Transverse colon (tissue), 4 donors: ENCODE measurements at regions not wholly inside any gene's neighbourhood (a gene's known extent, or its start where the extent isn't known, plus 50 kb on each side); places are given as distances from the start of the nearest gene placed in this dataset.

Source experiments
- DNase-seq: peaks from one replicate; pipeline ENCODE4 v3.0.0-alpha.2; 2019
- H3K27ac ChIP-seq, 4 donors: fragments of 200-600 bp; sonication (generic); 2 replicates each; pipeline ENCODE4 v1.5.1; 2016 to 2018; ENCODE audit warnings: inconsistent platforms in 4 of 4
- H3K27me3 ChIP-seq: fragments of 200-600 bp; sonication (generic); 2 replicates; pipeline ENCODE4 v1.5.1; 2017; ENCODE audit warnings: inconsistent platforms
- H3K36me3 ChIP-seq, 4 donors: fragments of 200-600 bp; sonication (generic); 2 replicates each; pipeline ENCODE4 v1.5.1; 2017 to 2019; ENCODE audit warnings: inconsistent platforms in 4 of 4
- H3K4me1 ChIP-seq, 4 donors: fragments of 200-600 bp; sonication (generic); 2 replicates each; pipeline ENCODE4 v1.5.1; 2017 to 2020; ENCODE audit warnings: inconsistent platforms in 4 of 4
- H3K4me3 ChIP-seq, 4 donors: fragments of 200-600 bp; sonication (generic); 1 replicate in 1 of 4; 2 replicates in 3 of 4; pipeline versions ENCODE4 v1.5.1 to v1.6.1; 2017 to 2019; ENCODE audit warnings: inconsistent platforms in 4 of 4
- H3K9me3 ChIP-seq, 2 donors: fragments of 200-600 bp; sonication (generic); 2 replicates each; pipeline ENCODE4 v1.5.1; 2017 to 2019; ENCODE audit warnings: inconsistent platforms in 2 of 2
- EP300 ChIP-seq: sonication (generic); formaldehyde crosslinking; IDR thresholded peaks from one replicate; pipeline ENCODE4 v1.6.1; 2017; ENCODE audit warnings: antibody characterized with exemption, low read depth
- POLR2A ChIP-seq: fragments of 450-650 bp; IDR thresholded peaks from one replicate; pipeline ENCODE4 v1.6.1; 2016; ENCODE audit warnings: antibody characterized with exemption, mild to moderate bottlenecking, moderate library complexity
- POLR2AphosphoS5 ChIP-seq, 3 donors: sonication (generic); formaldehyde crosslinking; IDR thresholded peaks; one replicate each; pipeline ENCODE4 v1.6.1; 2016; ENCODE audit warnings: antibody characterized with exemption in 3 of 3
- WGBS, 2 donors: methylation state at CpG; one replicate each; pipeline ENCODE4 v1.1.5; 2018; ENCODE audit warnings: low coverage in 1 of 2; 5-methylcytosine and 5-hydroxymethylcytosine counted together
- in situ Hi-C, 4 donors: fragments of 200-750 bp; cut with MboI; loops; one replicate each; pipeline versions ENCODE4 v1.15.0 to v1.15.1; 2017; ENCODE audit warnings: low sequenced_read_pairs in 3 of 4, low pct_ligation_motif_present in 1 of 4, low pct_unique_long_range_greater_than_20kb in 1 of 4
- intact Hi-C: fragments of 100-400 bp; cut with DNase I; formaldehyde crosslinking; loops from one replicate; pipeline ENCODE4 v1.15.1; 2023; ENCODE audit warnings: low total_unique reads
- TF ChIP-seq, protein P1 (sequence below), 5 experiments: fragments of 200-600 bp in 3 of 5; fragments of 450-650 bp in 2 of 5; sonication (generic) in 3 of 5; IDR thresholded peaks; 1 replicate in 2 of 5; 2 replicates in 3 of 5; pipeline ENCODE4 v1.5.1; 2016 to 2017; ENCODE audit warnings: antibody characterized with exemption in 5 of 5, inconsistent platforms in 3 of 5, mild to moderate bottlenecking in 2 of 5, moderate library complexity in 1 of 5

DNA sequence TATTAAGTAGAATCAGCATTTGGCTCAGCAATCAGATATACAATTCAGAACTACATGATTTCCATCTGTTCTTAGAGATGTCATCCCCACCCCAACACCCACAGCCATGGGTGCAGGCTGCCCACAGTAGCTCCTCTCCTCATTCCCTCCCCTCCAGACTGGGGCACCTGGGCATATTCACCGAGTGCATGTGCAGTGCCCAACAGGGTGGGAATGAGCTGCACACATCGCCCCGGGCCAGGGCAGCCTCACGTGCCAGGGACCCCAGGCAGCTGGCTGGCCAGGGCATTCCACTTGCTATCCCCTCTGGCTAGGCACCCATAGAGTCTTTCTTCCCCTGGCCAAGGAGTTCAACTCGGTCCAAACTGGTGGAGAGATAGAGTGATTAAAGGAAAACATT, 461.9 kb upstream of the NUDT12 start:
- DNase-seq: no peak
- in situ Hi-C loops (no loop called here), intact Hi-C loops (no loop called here)

DNA sequence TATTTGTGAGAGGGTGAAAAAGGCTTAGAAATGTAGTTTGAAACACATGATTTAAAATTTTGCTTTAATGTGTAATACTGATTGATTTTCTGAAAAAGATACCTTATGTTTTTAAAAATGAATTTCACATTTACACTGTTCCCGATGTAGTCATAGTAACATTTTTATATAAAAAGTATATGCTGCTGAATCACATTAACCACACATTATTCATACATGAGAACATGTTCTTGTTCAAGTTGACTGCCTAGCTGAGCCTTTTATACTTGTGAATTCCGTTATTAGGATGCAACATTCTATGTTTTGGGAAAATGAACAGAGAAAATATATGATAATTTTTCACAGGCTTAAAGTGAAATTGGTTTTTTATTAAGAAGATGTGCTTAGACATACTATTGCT, 461.1 kb upstream of the NUDT12 start:
- no peak for DNase-seq
- intact Hi-C loops (no loop called here), in situ Hi-C loops (no loop called here)
- no peaks in the 10 kb centered on the region for H3K36me3 ChIP-seq
- H3K4me3 ChIP-seq: no peak overlapping the region
- WGBS, 2 donors: 82 to 92% methylated on average over 2 of the region's 2 CpGs
- no peak overlapping the region for H3K27ac ChIP-seq
- H3K4me1 ChIP-seq: no peaks in the 10 kb centered on the region
- H3K27me3 ChIP-seq: no peaks in the 10 kb centered on the region
- H3K9me3 ChIP-seq: peaks cover 0 to 9% of the 10 kb centered on the region in 2 donors
- no peak for TF ChIP-seq POLR2A
- TF ChIP-seq EP300: no peak
- TF ChIP-seq POLR2AphosphoS5 (IDR thresholded peaks at IDR 0.05): no peak
- TF ChIP-seq, protein P1, sequence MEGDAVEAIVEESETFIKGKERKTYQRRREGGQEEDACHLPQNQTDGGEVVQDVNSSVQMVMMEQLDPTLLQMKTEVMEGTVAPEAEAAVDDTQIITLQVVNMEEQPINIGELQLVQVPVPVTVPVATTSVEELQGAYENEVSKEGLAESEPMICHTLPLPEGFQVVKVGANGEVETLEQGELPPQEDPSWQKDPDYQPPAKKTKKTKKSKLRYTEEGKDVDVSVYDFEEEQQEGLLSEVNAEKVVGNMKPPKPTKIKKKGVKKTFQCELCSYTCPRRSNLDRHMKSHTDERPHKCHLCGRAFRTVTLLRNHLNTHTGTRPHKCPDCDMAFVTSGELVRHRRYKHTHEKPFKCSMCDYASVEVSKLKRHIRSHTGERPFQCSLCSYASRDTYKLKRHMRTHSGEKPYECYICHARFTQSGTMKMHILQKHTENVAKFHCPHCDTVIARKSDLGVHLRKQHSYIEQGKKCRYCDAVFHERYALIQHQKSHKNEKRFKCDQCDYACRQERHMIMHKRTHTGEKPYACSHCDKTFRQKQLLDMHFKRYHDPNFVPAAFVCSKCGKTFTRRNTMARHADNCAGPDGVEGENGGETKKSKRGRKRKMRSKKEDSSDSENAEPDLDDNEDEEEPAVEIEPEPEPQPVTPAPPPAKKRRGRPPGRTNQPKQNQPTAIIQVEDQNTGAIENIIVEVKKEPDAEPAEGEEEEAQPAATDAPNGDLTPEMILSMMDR (IDR thresholded peaks at IDR 0.05): no peak

More for the DNA sequence above, 461.9 kb upstream of the NUDT12 start:
- 78 to 86% methylated on average over 1 to 5 of the region's 5 CpGs for WGBS, 2 donors
- no peaks in the 10 kb centered on the region for H3K4me1 ChIP-seq
- H3K9me3 ChIP-seq: peaks cover 0 to 13% of the 10 kb centered on the region in 2 donors
- no peaks in the 10 kb centered on the region for H3K36me3 ChIP-seq
- H3K27me3 ChIP-seq: no peaks in the 10 kb centered on the region
- no peak overlapping the region for H3K27ac ChIP-seq
- H3K4me3 ChIP-seq: no peak overlapping the region
- no peak for TF ChIP-seq POLR2AphosphoS5 (IDR thresholded peaks at IDR 0.05)
- TF ChIP-seq, protein P1 (IDR thresholded peaks at IDR 0.05): no peak
- no peak for TF ChIP-seq POLR2A
- TF ChIP-seq EP300: no peak

DNA sequence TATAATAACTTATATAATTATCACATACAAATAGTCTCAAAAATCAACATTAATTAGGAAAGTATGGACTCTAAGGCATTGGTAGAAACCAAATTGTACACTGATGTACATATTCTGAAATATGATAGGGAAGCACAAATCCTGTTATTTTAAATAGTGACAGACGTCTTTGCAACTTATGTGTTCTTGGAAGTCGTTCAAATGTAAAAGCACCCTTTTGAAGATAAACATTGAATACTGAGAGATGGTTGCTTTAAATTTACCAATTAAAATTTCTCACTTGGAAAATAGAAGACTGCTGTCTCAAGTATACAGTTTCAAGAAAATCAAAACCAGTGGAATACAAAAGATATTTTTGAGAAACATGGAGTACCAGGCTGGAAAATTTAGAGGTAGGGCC, 457.4 kb upstream of the NUDT12 start:
- Histone ChIP-seq H3K4me3 (no peak overlapping the region), H3K9me3 (peaks cover 9% of the 10 kb centered on the region in 2 donors), H3K27me3 (no peaks in the 10 kb centered on the region), H3K4me1 (no peaks in the 10 kb centered on the region), H3K36me3 (no peaks in the 10 kb centered on the region), H3K27ac (no peak overlapping the region)
- WGBS, 2 donors: 71 to 79% methylated on average over 2 of the region's 2 CpGs
- in situ Hi-C loops (no loop called here), intact Hi-C loops (no loop called here)
- DNase-seq: no peak
- TF ChIP-seq POLR2AphosphoS5 (IDR thresholded peaks at IDR 0.05): no peak
- no peak for TF ChIP-seq POLR2A
- TF ChIP-seq EP300: no peak
- TF ChIP-seq, protein P1 (IDR thresholded peaks at IDR 0.05): no peak

- Histone ChIP-seq H3K4me1 (no peaks in the 10 kb centered on the region), H3K27ac (no peak overlapping the region), H3K36me3 (no peaks in the 10 kb centered on the region), H3K9me3 (peaks cover 9% of the 10 kb centered on the region in 2 donors), H3K27me3 (no peaks in the 10 kb centered on the region), H3K4me3 (no peak overlapping the region)
- intact Hi-C loops (no loop called here), in situ Hi-C loops (no loop called here)
- no peak for DNase-seq
- TF ChIP-seq POLR2A (no peak), POLR2AphosphoS5 (IDR thresholded peaks at IDR 0.05) (no peak), EP300 (no peak)
These were observed 455.7 kb upstream of the NUDT12 start for GRCh38 chr5:104018299-104018698.

DNA sequence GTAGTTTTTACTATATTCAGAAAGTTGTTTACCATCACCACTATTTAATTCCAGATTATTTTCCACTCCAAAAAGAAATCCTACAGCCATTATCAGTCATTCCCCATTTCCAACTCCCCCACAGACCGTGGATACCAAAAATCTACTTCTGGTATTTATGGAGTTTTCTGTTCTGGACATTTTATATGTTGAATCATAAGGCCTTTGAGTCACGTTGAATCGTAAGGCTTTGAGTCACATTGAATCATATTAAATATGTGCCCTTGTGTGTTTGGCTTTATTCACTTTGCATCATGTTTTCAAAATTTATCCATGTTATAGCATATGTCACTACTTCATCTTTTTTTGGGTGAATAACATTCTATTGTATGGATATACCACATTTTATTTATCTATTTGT, 454.1 kb upstream of the NUDT12 start:
- no peak for TF ChIP-seq POLR2A
- TF ChIP-seq, protein P1 (IDR thresholded peaks at IDR 0.05): no peak
- no peak for TF ChIP-seq EP300
- TF ChIP-seq POLR2AphosphoS5 (IDR thresholded peaks at IDR 0.05): no peak
- intact Hi-C loops: no loop called here
- no peak overlapping the region for H3K27ac ChIP-seq
- in situ Hi-C loops: no loop called here
- no peak overlapping the region for H3K4me3 ChIP-seq
- no peaks in the 10 kb centered on the region for H3K4me1 ChIP-seq
- WGBS, 2 donors: 63 to 71% methylated on average over 3 of the region's 3 CpGs
- no peak for DNase-seq
- peaks cover 9% of the 10 kb centered on the region in 2 donors for H3K9me3 ChIP-seq
- no peaks in the 10 kb centered on the region for H3K36me3 ChIP-seq
- H3K27me3 ChIP-seq: no peaks in the 10 kb centered on the region
